WERI-Rb-1 (cell line): ENCODE measurements at regions not wholly inside any gene's neighbourhood (a gene's known extent, or its start where the extent isn't known, plus 50 kb on each side); places are given as distances from the start of the nearest gene placed in this dataset.

Source experiments
- DNase-seq: peaks from one replicate; pipeline ENCODE4 v3.0.0-alpha.2; 2020
- H3K27ac ChIP-seq: fragments of 250-450 bp; sonication (Bioruptor Pico); 2 replicates; pipeline ENCODE4 v1.5.1; 2020; ENCODE audit warnings: mild to moderate bottlenecking, moderate library complexity
- H3K27me3 ChIP-seq: fragments of 250-450 bp; sonication (Bioruptor Pico); 2 replicates; pipeline ENCODE4 v1.5.1; 2021; ENCODE audit warnings: mild to moderate bottlenecking, low read depth, moderate library complexity; ENCODE audit not compliant: insufficient read depth, severe bottlenecking
- H3K36me3 ChIP-seq: fragments of 250-450 bp; sonication (Bioruptor Pico); 2 replicates; pipeline ENCODE4 v1.5.1; 2020; ENCODE audit warnings: mild to moderate bottlenecking, moderate library complexity
- H3K4me3 ChIP-seq: 2 replicates; pipeline ENCODE4 v1.5.1; 2011; ENCODE audit warnings: low read depth, mild to moderate bottlenecking, control low read depth, low read length
- H3K9me3 ChIP-seq: fragments of 250-450 bp; sonication (Bioruptor Pico); 2 replicates; pipeline ENCODE4 v1.5.1; 2021; ENCODE audit warnings: mild to moderate bottlenecking, moderate library complexity; ENCODE audit not compliant: severe bottlenecking
- TF ChIP-seq, protein P1 (sequence below): IDR thresholded peaks from 2 replicates; pipeline ENCODE4 v1.5.1; 2011; ENCODE audit warnings: low read depth, mild to moderate bottlenecking, control low read depth, inconsistent platforms, low read length

DNA sequence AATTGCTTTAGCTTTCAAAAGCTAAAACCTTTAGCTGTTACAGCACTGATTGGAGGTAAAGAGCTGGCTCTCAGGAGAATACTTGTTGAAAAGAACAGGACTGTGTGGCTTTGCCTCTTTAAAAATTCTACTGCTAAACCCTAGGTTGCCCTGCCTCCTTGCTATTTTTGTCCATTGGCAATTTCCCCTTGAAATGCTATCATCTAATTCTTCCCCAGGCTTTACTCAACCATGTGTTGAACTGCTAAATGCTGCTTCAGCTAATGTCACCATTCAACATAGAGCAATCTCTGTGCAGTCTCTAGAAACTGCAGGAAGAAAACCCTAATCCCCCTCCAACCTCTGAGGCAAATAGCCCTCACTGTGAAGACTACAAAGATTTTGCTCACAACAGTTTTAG, 203.7 kb upstream of the ARX start:
- Histone ChIP-seq H3K27ac (no peak overlapping the region), H3K4me3 (no peak overlapping the region), H3K27me3 (peaks cover 7% of the 10 kb centered on the region), H3K36me3 (no peaks in the 10 kb centered on the region), H3K9me3 (no peaks in the 10 kb centered on the region)
- TF ChIP-seq, protein P1, sequence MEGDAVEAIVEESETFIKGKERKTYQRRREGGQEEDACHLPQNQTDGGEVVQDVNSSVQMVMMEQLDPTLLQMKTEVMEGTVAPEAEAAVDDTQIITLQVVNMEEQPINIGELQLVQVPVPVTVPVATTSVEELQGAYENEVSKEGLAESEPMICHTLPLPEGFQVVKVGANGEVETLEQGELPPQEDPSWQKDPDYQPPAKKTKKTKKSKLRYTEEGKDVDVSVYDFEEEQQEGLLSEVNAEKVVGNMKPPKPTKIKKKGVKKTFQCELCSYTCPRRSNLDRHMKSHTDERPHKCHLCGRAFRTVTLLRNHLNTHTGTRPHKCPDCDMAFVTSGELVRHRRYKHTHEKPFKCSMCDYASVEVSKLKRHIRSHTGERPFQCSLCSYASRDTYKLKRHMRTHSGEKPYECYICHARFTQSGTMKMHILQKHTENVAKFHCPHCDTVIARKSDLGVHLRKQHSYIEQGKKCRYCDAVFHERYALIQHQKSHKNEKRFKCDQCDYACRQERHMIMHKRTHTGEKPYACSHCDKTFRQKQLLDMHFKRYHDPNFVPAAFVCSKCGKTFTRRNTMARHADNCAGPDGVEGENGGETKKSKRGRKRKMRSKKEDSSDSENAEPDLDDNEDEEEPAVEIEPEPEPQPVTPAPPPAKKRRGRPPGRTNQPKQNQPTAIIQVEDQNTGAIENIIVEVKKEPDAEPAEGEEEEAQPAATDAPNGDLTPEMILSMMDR, result no peak
- no peak for DNase-seq

DNA sequence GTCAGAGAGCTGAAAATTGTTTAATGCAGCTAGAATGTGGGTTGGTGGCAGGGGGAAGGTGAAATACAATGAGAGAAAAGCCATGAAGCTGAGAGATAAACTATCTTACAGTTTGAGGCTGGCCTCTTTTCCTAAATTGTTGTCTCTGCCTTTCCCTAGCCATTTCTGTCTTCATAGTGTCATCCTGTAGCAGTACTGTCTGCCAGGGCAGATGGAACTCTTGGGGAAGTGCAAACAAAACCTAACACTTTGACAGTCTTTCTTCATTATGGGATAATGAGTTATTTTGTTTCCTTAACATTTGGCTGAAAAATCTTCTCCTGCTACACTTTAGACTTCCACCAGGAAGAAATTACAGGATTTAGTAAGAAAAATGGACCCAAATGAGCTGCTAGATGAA, 197.8 kb upstream of the ARX start:
- peaks cover 4% of the 10 kb centered on the region for H3K27me3 ChIP-seq

DNA sequence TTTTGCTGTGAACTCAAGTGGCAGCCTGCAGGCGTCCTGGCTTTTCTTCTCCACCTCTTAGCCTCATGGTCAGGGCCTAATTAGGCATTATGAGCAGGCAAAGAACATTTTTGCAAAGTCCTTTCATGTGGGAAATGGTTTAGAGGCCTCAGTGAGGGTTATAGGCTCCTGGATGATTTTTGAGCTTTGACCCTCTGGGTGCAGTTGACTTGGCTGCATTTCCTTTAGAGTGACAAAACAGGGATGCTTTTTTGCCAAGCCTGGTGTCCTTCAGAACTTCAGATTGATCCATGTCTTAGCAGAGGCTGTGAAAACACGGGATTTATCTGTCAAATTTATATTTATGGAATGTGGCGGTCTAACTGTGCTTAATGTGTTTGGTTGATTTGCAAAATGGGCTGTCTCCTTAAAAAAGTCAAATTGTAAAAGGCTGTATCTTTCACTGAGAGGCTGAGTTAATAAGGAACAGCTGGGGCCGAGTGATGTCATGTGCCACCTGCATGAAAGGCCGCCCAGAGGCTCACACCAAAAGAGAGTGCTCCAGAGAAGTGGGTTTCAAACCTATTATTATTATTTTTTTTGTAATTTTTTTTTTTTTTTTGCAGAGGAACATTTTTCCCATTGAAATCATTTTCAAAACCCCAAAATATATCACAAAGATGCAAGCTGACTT, 192.2 kb upstream of the ARX start:
- no peaks in the 10 kb centered on the region for H3K36me3 ChIP-seq
- TF ChIP-seq, protein P1, result no peak
- H3K9me3 ChIP-seq, result no peaks in the 10 kb centered on the region
- no peak for DNase-seq
- H3K27me3 ChIP-seq, result no peaks in the 10 kb centered on the region
- H3K27ac ChIP-seq, result no peak overlapping the region
- H3K4me3 ChIP-seq, result no peak overlapping the region

More for the DNA sequence above, 197.8 kb upstream of the ARX start:
- no peak for DNase-seq
- Histone ChIP-seq H3K36me3 (no peaks in the 10 kb centered on the region), H3K4me3 (no peak overlapping the region), H3K9me3 (no peaks in the 10 kb centered on the region), H3K27ac (no peak overlapping the region)
- TF ChIP-seq, protein P1, result no peak

DNA sequence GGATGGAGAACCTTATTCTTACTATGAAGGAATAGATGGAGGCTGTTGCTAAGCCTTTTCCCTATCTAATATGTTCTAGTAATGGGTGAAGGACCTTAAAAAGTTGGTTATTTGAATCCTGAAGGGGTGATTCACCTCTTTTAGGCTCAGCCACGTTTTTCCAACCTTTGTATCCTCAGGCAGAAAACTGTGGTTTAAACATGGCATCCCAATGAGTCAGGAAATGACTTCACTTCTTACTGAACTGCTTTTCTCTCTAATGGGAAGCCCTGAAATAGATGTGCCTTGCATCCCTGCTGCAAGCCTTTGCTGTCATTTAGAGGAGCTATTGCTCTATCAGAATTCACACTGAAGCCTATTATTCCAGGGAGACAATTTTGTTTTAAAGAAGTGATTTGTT, 191.0 kb upstream of the ARX start:
- TF ChIP-seq, protein P1, result no peak
- Histone ChIP-seq H3K36me3 (no peaks in the 10 kb centered on the region), H3K4me3 (no peak overlapping the region), H3K27me3 (no peaks in the 10 kb centered on the region), H3K9me3 (no peaks in the 10 kb centered on the region), H3K27ac (no peak overlapping the region)
- no peak for DNase-seq

DNA sequence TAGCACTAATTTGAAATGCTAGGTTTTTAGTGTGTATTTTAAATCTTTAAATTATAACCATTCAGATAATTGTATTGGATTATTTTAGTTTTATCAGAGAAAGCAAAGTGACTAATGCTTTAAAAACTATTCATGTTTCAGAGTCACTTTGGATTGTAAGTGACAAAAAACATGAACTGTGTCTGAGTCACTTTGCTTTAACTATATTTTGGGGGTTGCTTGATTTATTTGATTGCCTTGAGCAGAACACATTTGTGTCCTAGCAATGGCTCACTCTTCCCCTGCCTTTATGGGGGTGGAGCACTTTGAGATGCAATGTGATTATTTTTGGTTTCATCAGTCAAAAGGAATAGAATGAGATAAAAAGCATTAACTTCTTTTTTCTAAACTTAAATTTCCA, 188.4 kb upstream of the ARX start:
- H3K27ac ChIP-seq, result no peak overlapping the region
- no peaks in the 10 kb centered on the region for H3K36me3 ChIP-seq
- no peak for DNase-seq
- no peak overlapping the region for H3K4me3 ChIP-seq
- no peaks in the 10 kb centered on the region for H3K27me3 ChIP-seq
- TF ChIP-seq, protein P1, result no peak
- no peaks in the 10 kb centered on the region for H3K9me3 ChIP-seq

DNA sequence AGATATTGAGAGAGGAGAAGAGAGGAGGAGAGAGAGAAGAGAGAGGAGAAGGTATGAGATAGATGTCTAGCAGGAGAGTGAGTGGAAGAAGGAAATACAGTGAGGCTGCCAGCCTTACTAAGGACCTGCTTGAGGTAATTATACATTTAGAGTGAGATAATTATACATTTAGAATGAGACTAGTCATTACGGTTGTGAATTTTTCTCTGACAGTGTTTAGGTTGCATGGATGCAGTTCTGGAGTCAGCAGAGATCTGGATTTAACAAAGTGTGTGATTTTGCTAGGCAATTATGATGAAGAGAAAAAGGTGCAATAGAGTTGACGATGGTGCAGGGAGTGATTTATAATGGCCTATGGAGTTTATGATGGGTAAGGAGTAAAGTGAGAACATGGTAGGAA, 187.1 kb upstream of the ARX start:
- TF ChIP-seq, protein P1, result no peak
- H3K36me3 ChIP-seq, result no peaks in the 10 kb centered on the region
- no peak overlapping the region for H3K27ac ChIP-seq
- no peak overlapping the region for H3K4me3 ChIP-seq
- DNase-seq, result no peak
- H3K27me3 ChIP-seq, result no peaks in the 10 kb centered on the region
- no peaks in the 10 kb centered on the region for H3K9me3 ChIP-seq
